Prostate gland (tissue), 2 donors: ENCODE measurements at regions not wholly inside any gene's neighbourhood (a gene's known extent, or its start where the extent isn't known, plus 50 kb on each side); places are given as distances from the start of the nearest gene placed in this dataset.
"Not testable (repeated sequence)": the region's sequence is repeated elsewhere in the genome, so short reads cannot be mapped to it uniquely, and the experiment has no call there.

Experiments used
- DNase-seq: peaks from one replicate; pipeline ENCODE4 v3.0.0-alpha.2; 2019; ENCODE audit warnings: low spot score
- H3K27ac ChIP-seq, 2 donors: fragments of 200-600 bp; sonication (generic); 2 replicates each; pipeline ENCODE4 v1.5.1; 2017 to 2019
- H3K27me3 ChIP-seq: fragments of 200-600 bp; sonication (generic); replicated peaks from 2 replicates; pipeline ENCODE4 v1.5.1; 2019; ENCODE audit not compliant: insufficient read depth
- H3K36me3 ChIP-seq, 2 donors: fragments of 200-600 bp; sonication (generic); 1 replicate in 1 of 2; 2 replicates in 1 of 2; pipeline versions ENCODE4 v1.5.1 to v1.8.1; 2017 to 2019
- H3K4me1 ChIP-seq: fragments of 200-600 bp; sonication (generic); replicated peaks from 2 replicates; pipeline ENCODE4 v1.5.1; 2019
- H3K4me3 ChIP-seq, 2 donors: fragments of 200-600 bp; sonication (generic); 2 replicates each; pipeline ENCODE4 v1.5.1; 2017 to 2019
- H3K9me3 ChIP-seq: fragments of 200-600 bp; sonication (generic); 2 replicates; pipeline ENCODE4 v1.5.1; 2017
- CTCF ChIP-seq, 4 experiments: fragments of 200-600 bp in 2 of 4; fragments of 450-650 bp in 2 of 4; sonication (generic) in 2 of 4; IDR thresholded peaks; 1 replicate in 3 of 4; 2 replicates in 1 of 4; pipeline ENCODE4 v1.5.1; 2016 to 2019; ENCODE audit warnings: antibody characterized with exemption in 4 of 4, mild to moderate bottlenecking in 2 of 4, moderate library complexity in 2 of 4
- POLR2A ChIP-seq: fragments of 450-650 bp; IDR thresholded peaks from one replicate; pipeline ENCODE4 v1.6.1; 2016; ENCODE audit warnings: antibody characterized with exemption, mild to moderate bottlenecking
- POLR2AphosphoS5 ChIP-seq: sonication (generic); formaldehyde crosslinking; IDR thresholded peaks from one replicate; pipeline ENCODE4 v1.6.1; 2017; ENCODE audit warnings: antibody characterized with exemption
- WGBS: methylation state at CpG from one replicate; pipeline ENCODE4 v1.1.5; 2018; 5-methylcytosine and 5-hydroxymethylcytosine counted together
- intact Hi-C: fragments of 100-400 bp; cut with DNase I; formaldehyde crosslinking; loops from one replicate; pipeline ENCODE4 v1.14.2; 2022

GRCh38 chr4:60663769-60664168 lies 536.4 kb upstream of the ADGRL3 start:
- no peaks in the 10 kb centered on the region for H3K27me3 ChIP-seq
- TF ChIP-seq CTCF (IDR thresholded peaks at IDR 0.05): no peak
- no peak for TF ChIP-seq POLR2AphosphoS5
- no peak for TF ChIP-seq POLR2A
- no peaks in the 10 kb centered on the region for H3K36me3 ChIP-seq
- no peaks in the 10 kb centered on the region for H3K9me3 ChIP-seq
- H3K4me3 ChIP-seq: no peak overlapping the region
- 94% methylated on average over 4 of the region's 4 CpGs for WGBS
- intact Hi-C loops: no loop called here
- no peak for DNase-seq
- no peaks in the 10 kb centered on the region for H3K4me1 ChIP-seq
- H3K27ac ChIP-seq: no peak overlapping the region

GRCh38 chr4:60682901-60683300 lies 517.2 kb upstream of the ADGRL3 start:
- no peaks in the 10 kb centered on the region for H3K9me3 ChIP-seq
- no peaks in the 10 kb centered on the region for H3K27me3 ChIP-seq
- no peaks in the 10 kb centered on the region for H3K36me3 ChIP-seq
- no peaks in the 10 kb centered on the region for H3K4me1 ChIP-seq
- TF ChIP-seq POLR2AphosphoS5 (no peak), CTCF (IDR thresholded peaks at IDR 0.05) (no peak), POLR2A (no peak)
- DNase-seq: no peak
- 54% methylated on average over 1 of the region's 1 CpG for WGBS
- intact Hi-C loops: no loop called here
- no peak overlapping the region for H3K4me3 ChIP-seq
- H3K27ac ChIP-seq: no peak overlapping the region

- no peaks in the 10 kb centered on the region for H3K4me1 ChIP-seq
- intact Hi-C loops: no loop called here
- no peak overlapping the region for H3K27ac ChIP-seq
- H3K4me3 ChIP-seq: no peak overlapping the region
- H3K9me3 ChIP-seq: no peaks in the 10 kb centered on the region
- DNase-seq: no peak
- TF ChIP-seq CTCF (IDR thresholded peaks at IDR 0.05): no peak
- TF ChIP-seq POLR2AphosphoS5: no peak
- no peak for TF ChIP-seq POLR2A
- WGBS: 81% methylated on average over 1 of the region's 1 CpG
- H3K36me3 ChIP-seq: no peaks in the 10 kb centered on the region
- H3K27me3 ChIP-seq: no peaks in the 10 kb centered on the region
Observed at GRCh38 chr4:60683357-60683756, 516.8 kb upstream of the ADGRL3 start.

GRCh38 chr4:60683973-60684372 lies 516.2 kb upstream of the ADGRL3 start:
- Histone ChIP-seq H3K27ac (no peak overlapping the region), H3K4me3 (no peak overlapping the region), H3K36me3 (no peaks in the 10 kb centered on the region), H3K4me1 (no peaks in the 10 kb centered on the region), H3K9me3 (no peaks in the 10 kb centered on the region), H3K27me3 (no peaks in the 10 kb centered on the region)
- 60% methylated on average over 2 of the region's 2 CpGs for WGBS
- no peak for DNase-seq
- TF ChIP-seq POLR2A: no peak
- TF ChIP-seq CTCF (IDR thresholded peaks at IDR 0.05): no peak
- TF ChIP-seq POLR2AphosphoS5: no peak
- intact Hi-C loops: no loop called here

GRCh38 chr4:60696062-60696461 lies 504.1 kb upstream of the ADGRL3 start:
- 90% methylated on average over 5 of the region's 5 CpGs for WGBS
- H3K4me3 ChIP-seq, H3K27ac ChIP-seq, H3K4me1 ChIP-seq, H3K36me3 ChIP-seq, H3K27me3 ChIP-seq, H3K9me3 ChIP-seq, DNase-seq, intact Hi-C loops: not testable (repeated sequence)
